NCI-H510A (cell line): ENCODE measurements at regions not wholly inside any gene's neighbourhood (a gene's known extent, or its start where the extent isn't known, plus 50 kb on each side); places are given as distances from the start of the nearest gene placed in this dataset.

Source experiments
- DNase-seq: peaks from one replicate; lab custom pipeline; 2025; lab: John Stamatoyannopoulos, UW

DNA sequence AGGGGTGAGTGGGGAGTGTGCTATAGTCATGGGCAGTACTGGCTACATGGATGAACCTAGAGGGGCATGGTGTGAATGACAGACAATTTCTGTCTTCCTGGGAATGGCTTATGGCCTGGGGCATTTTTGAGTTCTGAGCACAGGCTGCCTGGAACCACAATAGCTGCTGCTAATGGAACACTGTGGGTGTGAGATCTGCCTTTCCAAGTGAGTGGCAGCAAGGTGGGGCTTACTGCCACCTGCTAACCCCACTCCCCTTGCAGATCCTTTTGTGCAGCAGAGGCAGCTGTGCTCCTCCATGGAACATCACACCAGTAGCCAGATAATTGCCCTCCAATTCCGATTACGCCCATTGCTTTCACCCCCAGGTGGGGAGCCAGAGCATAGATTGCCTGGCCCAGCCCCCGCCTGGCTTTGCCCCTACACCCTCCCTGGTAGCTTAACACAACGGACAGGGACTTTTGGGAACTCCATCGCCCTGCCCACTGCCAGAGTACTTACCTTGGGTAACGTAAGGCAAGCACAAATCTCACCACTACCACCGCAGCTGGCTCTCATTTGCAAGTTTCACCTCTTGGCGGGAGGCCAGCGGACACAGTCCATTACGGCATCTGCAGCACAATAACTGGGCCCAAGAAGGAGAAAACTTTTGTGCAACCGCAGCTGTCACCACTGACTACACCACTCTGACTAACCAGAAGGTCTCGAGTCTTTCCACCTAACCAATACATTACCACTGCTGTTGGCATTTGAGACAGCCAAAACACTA, 421.2 kb upstream of the NWD2 start:
- no peak for DNase-seq

DNA sequence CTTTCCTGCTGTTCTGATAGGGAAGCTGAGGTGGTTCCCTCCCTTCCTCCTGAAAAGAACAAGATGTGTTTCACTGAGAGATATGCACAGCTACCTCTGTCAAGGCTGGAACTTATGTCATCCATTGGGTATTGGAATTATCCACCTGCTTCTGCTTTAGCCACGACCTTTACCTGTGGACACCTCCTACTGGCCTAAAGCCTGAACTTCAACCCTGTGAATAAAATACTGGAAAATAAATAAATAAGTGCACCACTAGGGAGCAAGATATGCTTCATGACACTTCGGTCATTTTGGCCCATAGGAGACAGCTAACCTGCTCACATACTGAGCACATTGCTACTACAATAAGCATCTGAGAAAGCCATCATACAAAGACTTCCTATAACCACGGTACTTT, 419.9 kb upstream of the NWD2 start:
- no peak for DNase-seq

DNA sequence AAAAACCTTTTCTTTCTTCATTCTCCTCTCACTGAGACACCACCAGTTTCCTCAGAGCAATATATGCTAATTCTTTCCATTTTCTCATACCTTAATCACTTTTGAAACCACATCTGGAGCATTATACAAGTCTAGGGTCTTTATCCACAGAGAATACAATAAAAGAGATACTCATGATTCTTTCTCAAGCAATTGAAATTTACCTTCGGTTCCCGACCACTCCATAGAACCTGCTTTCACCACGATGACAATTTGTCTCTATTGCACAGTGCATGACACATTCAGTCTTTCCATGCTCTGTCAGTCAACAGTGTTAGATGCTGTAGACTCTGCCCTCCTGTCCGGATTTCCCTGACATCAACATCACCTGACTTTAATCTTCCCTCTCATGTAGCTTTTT, 409.3 kb upstream of the NWD2 start:
- no peak for DNase-seq

DNA sequence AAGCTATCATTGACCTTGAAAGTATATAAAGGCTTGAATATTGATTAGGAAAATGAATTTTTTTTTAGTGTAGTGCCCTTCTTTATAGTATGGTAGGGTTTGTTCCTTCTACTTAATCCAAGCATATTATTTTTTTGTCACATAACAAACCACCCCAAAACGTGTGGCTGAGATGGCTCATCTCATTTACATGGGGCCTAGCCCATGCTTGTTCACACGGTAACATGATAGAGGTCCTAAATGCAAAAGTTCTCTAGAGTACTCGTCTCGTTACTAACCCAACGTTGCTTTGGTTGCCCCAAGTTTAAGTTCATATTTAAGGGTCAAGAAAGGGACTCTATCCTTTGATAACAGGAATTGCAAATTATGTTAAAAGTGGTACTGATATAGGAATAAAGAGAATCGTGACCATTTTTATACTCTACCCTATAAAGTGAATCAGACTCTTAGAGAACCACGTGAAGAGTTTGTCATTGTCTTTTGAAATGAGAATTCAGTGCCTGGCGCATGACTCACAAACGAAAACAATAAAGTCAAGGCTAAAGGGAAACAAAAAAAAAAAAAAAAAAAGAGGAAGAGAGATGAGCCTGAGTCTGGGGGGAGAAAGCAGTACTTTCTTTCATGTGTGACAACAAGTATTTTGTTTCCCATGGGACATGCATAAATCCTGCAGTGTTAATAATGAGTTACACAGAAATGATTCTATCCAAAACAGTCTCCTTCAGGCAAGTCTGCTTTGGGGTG, 402.8 kb upstream of the NWD2 start:
- no peak for DNase-seq

DNA sequence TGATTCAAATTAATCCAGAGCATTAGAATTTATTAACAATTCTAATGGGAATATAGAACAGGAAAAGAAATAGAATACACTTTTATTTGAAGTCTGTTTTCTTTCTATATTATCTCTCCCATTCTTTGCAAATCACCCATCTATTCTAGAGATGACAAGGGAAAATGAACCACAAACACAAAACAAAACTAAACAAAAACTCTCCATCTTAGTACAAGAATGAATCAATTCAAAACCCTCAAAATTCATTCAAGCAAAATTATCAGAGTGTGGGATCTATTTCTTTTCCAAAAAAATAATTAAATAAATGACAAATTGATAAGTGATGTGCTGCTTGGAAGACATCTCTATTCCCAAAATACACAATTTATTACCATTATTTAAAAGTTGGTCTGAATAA, 400.1 kb upstream of the NWD2 start:
- DNase-seq, result no peak

DNA sequence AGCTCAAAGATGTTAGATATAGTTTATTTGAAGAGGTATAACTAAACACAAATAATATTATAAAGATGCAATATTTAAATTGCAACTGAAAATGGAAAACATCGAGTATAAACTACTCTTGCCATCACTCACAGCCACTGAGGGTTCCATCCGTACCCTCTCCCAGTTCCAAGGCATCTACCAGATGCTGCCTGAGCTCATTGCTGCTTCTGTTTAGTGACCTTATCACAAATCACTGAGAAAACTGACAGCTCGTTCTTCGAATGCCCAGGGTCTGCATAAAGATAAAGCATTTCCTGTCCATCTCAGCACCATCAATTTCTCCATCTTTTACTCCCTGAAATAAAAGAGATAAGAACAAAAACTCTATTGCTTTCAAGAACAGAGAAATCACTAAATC, 391.7 kb upstream of the NWD2 start:
- DNase-seq, result no peak

DNA sequence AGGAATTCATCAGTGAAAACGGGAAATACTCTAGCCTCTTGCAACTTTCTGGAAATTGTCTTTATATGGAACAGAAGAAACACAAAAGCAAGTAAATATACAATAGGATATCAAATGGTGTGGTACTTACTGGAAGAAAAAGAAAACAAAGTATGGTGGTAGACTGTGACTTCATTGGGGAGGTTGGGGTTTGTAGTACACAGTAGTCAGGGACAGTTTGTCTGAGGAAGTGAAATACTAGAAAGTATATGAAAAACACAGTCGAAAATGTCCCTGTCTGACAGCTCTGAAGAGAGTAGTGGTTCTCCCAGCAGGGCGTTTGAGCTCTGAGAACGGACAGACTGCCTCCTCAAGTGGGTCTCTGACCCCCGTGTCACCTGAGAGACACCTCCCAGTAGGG, 390.0 kb upstream of the NWD2 start:
- no peak for DNase-seq

DNA sequence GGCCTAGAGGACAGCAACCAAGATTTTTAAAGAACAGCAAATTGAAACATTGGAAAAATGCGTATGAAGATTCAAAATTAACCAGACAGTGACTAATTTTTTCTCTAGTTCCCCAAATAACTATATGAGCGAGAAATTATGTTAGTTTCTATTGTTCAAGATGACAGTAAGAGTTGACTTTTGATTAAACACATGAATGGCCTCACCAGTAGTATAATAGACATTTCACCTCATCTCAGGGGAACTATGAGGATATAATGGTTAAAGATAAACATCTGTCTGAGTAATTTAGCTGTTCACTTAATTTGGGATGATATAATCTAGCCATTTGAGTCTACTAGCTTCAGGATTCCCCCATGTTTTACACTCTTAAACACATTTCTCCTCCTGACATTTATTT, 380.9 kb upstream of the NWD2 start:
- no peak for DNase-seq

DNA sequence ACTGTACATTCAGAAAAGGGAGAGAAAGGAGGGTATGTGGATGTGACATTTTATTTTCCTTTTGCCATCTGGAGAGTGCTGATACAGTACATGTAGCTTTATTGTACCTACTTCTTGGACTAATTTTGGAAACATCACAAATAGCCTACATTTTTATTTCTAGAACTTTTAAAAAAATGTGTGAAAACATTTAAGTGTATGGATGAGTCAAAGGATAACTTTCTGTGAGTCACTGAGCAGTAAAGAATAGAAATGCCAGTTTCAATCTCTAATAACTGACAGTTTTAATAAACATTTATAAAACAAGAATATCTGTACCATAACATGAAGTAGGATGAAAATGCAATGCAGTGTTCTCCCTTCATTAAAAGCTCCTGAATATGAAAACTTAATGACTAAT, 374.4 kb upstream of the NWD2 start:
- DNase-seq, result no peak

DNA sequence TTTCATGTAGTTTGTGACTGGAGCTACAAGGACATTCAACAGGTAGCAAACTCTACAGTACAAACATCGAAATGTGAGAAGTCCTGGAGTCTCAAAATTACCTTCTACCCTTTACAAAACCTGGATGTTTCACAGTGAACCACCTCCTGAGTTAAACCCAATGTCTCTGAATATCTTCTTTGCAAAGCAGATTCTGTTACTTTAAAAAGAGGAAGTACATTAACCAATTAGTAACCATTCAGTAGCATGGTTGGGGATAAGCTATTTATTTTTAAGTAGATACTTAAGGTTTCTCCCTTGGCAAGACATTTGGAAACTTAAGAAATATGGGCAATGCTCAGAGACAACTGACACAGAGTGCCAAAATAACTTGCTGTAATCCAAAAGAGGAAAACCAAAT, 371.9 kb upstream of the NWD2 start:
- DNase-seq, result no peak

DNA sequence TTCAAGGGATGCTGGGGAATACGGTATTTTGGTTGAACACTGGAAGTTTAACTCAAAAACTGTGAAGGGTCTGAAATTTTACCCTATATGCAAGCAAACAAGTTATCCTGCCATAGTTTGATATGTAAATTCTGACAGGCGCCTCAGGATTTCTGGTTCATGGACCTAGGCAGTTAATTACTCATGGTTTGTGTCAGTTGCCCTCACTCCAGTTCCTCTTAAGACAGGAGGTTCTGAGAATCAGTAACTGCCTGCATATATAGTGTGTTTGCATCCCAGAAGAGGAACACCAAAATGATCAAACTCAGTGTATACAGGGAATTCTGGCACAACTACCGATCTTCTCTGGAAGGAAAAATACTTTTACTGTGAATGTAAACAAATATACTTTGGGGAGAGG, 360.4 kb upstream of the NWD2 start:
- DNase-seq, result no peak

DNA sequence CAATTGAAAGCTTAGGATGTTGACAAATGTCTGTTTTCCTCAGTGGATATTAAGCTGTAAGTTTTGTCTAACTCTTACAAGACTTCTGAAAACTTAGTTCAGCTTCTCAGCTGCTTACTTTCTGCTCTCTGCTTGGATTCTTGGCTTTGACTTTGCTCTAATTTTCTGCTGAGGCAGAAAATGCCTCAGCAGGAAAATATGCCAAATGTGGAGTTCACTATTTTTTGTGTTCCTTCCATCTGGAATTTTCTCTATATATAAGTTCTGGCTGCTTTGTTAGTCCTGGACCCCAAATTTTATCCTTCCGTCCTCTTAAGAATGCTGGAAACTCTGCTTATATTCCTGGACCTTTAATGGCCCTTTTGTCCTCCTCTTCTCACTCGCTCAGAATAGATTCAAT, 352.6 kb upstream of the NWD2 start:
- DNase-seq, result no peak

DNA sequence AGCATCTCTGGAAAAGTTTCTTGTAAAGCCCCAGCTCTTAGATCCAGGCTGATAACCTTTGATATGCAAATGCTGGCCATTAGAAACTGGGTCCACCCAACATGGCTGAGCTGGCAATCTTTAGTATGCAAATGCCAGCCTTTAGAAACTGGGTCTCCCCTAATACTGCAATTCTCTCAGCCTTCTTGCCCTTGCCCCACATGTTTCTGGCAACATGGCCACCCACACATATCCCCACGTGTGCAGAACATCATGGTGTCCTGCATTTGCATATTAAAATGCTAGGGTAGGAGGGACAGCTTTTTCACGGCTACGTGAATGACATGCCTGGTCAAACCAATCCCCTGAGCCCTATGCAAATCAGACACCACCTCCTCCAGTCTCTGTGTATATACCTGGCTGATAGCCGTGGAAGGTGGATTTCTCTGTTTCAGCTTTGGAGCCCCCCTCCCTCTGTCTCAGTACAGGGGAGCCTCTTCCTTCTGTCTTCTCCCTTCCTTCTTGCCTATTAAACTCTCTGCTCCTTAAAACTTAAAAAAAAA, 344.0 kb upstream of the NWD2 start:
- no peak for DNase-seq

DNA sequence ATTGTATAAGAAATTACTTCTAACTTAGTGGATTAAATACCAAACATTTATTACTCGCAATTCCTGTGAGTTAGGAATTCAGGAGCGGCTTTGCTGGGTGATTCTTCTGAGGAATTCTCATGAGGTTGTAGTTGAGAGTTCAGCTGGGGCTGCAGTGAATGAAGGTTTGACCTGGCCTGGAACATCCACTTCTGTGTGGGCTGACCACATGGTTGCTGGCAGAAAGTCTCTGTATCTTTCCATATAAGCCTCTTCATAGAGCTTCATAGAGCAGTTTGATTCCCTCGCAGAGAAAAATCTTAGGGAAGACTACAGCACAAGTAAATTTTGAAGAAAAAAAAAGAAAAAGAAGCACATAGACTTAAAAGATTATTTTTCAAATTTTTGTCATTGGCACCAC, 339.7 kb upstream of the NWD2 start:
- no peak for DNase-seq

DNA sequence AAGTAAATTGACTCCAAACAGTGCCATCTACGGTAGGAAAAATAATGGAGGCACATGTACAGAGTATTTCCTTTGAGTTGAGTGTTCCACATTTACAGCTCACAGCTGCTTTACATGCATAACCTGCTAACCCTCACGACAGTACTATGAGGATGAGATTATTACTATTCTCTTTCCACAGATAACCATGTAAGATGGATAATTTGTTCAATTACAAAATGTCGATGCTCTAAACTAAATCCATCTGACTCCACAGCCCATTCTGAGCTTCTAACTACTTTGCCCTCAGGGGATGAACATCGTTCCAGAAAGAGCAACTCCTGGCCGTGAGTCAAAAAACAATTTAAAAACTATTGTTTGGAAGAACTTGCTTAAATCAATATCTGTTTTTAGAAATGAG, 330.4 kb upstream of the NWD2 start:
- no peak for DNase-seq

DNA sequence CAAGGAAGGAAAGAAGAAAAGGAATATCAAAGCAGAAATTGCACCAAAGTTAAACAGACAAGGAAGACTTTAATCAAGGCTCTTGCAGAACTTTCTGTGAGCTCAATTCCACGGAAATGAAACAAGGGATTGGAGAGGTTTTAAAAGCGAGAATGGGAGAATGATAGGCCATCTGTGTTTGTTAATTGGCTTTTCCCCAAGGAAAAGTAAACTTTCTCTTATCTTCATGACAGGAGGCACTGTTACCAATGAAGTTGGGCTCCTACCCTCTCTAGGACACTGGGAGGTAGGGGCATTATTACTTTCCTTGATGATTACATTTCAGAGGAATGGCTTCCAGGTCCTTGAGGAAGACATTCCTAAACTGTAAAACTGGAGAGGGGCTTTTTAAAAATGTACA, 328.8 kb upstream of the NWD2 start:
- no peak for DNase-seq

DNA sequence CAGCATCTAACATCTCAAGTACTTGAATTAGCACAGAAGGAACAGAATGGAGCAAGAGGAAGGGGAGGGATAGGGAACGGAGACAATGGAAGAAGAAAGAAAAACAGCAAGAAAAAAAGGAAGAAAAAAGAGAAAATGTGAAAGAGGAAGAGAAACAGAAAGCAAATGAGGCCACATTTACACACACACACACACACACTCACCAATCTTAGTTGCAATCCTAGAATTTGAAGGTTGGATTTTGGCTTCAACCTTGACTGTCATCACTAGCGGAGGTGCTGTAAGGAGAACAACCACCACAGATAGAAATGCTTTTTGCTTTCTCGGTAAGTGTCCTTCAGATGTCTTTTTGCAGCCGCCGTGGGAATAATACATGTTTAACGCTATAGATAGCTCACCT, 327.1 kb upstream of the NWD2 start:
- DNase-seq, result no peak

DNA sequence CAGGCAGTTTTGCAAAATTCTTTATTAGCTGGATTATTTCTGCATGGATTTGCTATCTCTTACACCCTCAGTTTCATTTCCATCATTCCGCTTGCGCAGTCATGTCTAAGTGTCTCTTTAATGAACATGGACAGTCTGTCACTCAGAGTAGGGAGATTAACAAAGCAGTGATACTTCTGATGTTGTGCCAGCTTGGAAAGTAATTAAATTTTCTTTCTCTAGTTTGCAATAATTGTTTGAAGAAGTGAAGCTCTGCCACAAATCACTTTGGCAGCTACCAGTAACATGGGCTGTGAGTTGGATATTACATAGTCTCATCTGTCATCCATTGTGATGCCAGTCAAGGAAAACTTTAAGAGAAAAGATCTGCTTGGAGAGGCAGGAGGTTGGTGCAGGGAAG, 324.8 kb upstream of the NWD2 start:
- no peak for DNase-seq

DNA sequence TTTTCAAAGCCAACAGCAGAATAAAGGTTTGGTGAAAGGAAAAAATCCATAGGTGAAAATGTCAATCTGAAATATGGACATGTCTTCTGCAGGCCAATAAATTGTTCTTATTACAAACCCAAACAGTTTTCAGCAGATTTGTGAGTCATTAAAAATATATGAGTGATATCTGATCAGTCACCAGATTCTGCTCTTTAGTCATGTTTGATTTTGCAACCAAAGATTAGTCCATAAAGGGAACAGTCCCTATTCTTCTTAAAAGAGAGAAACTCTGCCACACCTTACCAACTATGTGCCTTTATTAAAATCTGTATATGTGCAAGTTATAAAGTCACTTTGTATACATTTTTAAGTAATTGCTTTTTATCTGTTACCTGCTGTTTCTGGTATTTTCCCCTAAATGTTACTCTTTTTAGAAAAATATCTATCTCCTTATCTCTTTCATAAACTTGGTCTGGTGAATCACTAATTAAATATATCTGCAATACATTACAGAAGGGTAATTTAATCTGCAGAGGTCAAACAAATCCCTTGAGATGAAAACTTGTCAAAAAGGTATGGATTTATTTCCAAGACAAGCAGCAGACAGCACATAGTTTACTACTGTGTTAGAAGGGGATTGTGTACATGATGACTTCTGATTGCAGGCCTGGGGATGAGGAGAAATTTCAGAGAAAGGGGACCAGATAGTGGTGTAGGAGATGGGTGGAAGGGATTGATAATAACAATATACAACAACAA, 322.9 kb upstream of the NWD2 start:
- DNase-seq, result no peak

DNA sequence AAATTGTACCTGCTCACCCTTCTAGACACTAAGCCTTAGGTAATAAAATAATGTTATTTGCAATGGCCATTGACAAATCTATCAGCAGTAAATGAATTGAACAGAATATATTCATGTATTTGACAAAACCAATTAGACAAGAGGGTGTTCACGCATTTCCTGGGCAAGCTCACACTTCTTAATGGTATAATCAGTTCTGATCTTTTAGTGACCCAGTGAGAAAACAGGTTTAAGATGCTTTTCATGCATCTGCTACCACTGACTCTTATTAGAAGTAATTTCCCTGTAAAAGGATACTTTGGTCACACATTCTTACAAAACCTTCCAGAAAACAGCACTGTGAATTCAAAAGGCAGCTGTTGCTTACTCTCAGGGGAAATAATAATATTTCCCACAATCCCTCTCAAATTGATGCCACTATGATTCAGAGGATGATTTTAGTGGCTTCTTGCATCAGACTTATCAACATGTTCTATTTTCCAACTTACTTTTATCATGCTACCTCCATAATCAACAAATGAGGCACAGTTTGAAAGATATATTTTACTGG, 313.9 kb upstream of the NWD2 start:
- no peak for DNase-seq

DNA sequence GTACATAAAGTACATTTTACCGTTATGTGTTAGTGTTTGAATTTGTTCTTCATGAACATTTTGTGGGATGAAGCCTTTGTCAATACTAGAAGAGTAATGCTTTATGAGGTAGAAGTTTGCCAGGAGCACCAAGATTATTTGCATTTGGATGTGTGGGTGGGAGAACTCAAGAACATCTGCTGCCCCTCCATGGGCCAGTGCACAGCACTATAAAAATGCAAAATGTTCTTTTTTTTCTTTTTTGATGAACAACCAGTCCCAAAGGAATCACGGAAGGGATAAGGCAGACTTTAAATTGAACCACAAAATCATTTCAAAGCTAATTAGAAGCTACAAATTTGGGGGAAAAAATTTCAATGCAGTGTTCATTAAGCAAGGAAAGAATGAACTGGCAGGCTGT, 300.3 kb upstream of the NWD2 start:
- DNase-seq, result no peak

DNA sequence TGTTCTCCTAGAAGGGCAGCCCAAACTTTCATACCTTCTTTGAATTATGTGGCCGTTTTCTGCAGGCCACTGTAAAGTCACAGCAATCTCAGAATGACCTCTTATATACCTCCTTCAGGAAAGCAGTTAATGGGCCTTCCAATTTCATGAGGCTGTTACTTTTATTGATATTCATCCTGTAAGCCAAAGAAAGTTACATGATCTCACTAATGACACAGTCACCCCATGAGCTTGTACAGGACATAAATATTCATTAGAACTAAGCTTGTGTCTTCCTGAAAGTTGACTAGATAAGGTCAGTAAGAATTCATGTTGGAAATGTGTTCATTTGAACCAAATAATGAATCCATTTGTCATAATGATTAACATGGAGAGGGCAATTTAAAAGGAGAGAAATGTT, 283.1 kb upstream of the NWD2 start:
- DNase-seq, result no peak
